ENCODE measurements at regions not wholly inside any gene's neighbourhood (a gene's known extent, or its start where the extent isn't known, plus 50 kb on each side); places are given as distances from the start of the nearest gene placed in this dataset.

DNA sequence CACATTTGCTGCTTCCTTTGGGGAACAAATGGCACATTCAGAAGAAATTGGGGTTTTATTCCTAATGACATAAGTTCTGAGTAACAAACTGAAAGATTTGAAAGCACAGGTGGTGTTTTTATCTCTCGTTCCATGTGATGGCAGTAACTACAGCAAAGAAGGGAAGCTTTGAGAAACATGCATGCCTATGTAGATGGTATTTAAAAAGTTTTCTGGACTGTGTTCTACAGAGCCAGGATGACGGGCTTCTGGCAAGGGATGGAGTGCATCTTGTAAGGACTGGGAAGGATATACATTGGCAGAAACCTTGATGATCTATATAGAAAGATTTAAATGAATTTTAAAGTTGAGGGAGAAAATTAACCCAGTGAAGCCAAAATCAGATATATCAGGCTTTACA, 362.2 kb upstream of the ROPN1 start:
- Histone ChIP-seq H4K91ac (replicated peaks; ENCODE audit: insufficient read length, low read length) (no peak overlapping the region), H3K36me3 (ENCODE audit: control insufficient read depth in 2 of 4, insufficient read depth in 4 of 4, low read length in 3 of 4) (no peaks in the 10 kb centered on the region), H3K27me3 (replicated peaks in 1 of 4; ENCODE audit: control insufficient read depth in 3 of 4, extremely low read depth in 1 of 4, insufficient read depth in 3 of 4, low read length in 3 of 4) (no peaks in the 10 kb centered on the region), H3K56ac (replicated peaks; ENCODE audit: insufficient read length, low read depth, low read length) (no peak overlapping the region), H2BK5ac (ENCODE audit: low read depth, low read length) (no peak overlapping the region), H3K4ac (replicated peaks; ENCODE audit: insufficient read length, low read depth, low read length) (no peak overlapping the region), H3K23ac (ENCODE audit: insufficient read length) (no peak overlapping the region), H3K9ac (replicated peaks in 1 of 4; ENCODE audit: extremely low read depth in 1 of 4, low read depth in 3 of 4, low read length in 3 of 4) (no peak overlapping the region), H4K20me1 (replicated peaks in 1 of 2; ENCODE audit: control insufficient read depth in 1 of 2, insufficient read depth in 2 of 2, low read length in 2 of 2) (no peaks in the 10 kb centered on the region), H2AK5ac (ENCODE audit: low read depth, low read length) (no peak overlapping the region), H3K9me3 (ENCODE audit: insufficient read depth in 2 of 2, low read depth in 1 of 2, low read length in 1 of 2) (no peaks in the 10 kb centered on the region), H3K79me2 (ENCODE audit: control insufficient read depth in 1 of 2, insufficient read depth in 2 of 2, low read length in 2 of 2) (no peaks in the 10 kb centered on the region), H4K5ac (ENCODE audit: insufficient read length, low read depth, low read length) (no peak overlapping the region), H2BK20ac (ENCODE audit: low read length) (no peak overlapping the region), H3K4me2 (ENCODE audit: insufficient read depth in 1 of 2, low read depth in 2 of 2, low read length in 2 of 2) (no peak overlapping the region), H4K8ac (ENCODE audit: extremely low read depth, insufficient read depth, low read length) (no peak overlapping the region), H2BK15ac (ENCODE audit: low read length) (no peak overlapping the region), H3K4me3 (ENCODE audit: extremely low read depth in 1 of 4, insufficient read depth in 2 of 4, low read depth in 3 of 4, low read length in 4 of 4) (no peak overlapping the region), H2BK120ac (replicated peaks; ENCODE audit: low read depth, low read length) (no peak overlapping the region), H2BK12ac (ENCODE audit: low read depth, low read length) (no peak overlapping the region), H3K27ac (ENCODE audit: low read depth, low read length) (no peak overlapping the region), H3K23me2 (ENCODE audit: low read depth, low read length) (no peaks in the 10 kb centered on the region), H3K18ac (ENCODE audit: extremely low read depth, low read length) (no peak overlapping the region), H3K79me1 (ENCODE audit: low read depth, low read length) (no peaks in the 10 kb centered on the region), H3K4me1 (replicated peaks in 1 of 4; ENCODE audit: control insufficient read depth in 3 of 4, insufficient read depth in 4 of 4, low read length in 3 of 4) (no peaks in the 10 kb centered on the region), H3K14ac (ENCODE audit: insufficient read length) (no peak overlapping the region), H2AFZ (ENCODE audit: low read length) (no peak overlapping the region)
- 88% methylated on average over 2 of the region's 2 CpGs; no CpG with 5 or more reads in 1 of the 2 experiments for WGBS, 2 experiments (ENCODE audit: extremely low coverage in 1 of 2, insufficient coverage in 1 of 2, insufficient read length in 1 of 2, insufficient replicate concordance in 2 of 2, low coverage in 1 of 2, low lambda C conversion rate in 2 of 2, missing lambda C conversion rate in 1 of 2)
- POLR2A ChIA-PET (ENCODE audit: partially characterized antibody), result no interaction called here
- CTCF ChIA-PET (ENCODE audit: partially characterized antibody), result interaction anchor here (1.0 to 9.3 kb wide), 5 partner anchors 27 to 206 kb away, joined by 3 to 220 read pairs (median 4); no protein-coding TSS in a partner anchor
- no peak for FAIRE-seq
- DNase-seq (ENCODE audit: low read depth in 1 of 2, low spot score in 2 of 2), result no peak
- TF ChIP-seq, protein P1, sequence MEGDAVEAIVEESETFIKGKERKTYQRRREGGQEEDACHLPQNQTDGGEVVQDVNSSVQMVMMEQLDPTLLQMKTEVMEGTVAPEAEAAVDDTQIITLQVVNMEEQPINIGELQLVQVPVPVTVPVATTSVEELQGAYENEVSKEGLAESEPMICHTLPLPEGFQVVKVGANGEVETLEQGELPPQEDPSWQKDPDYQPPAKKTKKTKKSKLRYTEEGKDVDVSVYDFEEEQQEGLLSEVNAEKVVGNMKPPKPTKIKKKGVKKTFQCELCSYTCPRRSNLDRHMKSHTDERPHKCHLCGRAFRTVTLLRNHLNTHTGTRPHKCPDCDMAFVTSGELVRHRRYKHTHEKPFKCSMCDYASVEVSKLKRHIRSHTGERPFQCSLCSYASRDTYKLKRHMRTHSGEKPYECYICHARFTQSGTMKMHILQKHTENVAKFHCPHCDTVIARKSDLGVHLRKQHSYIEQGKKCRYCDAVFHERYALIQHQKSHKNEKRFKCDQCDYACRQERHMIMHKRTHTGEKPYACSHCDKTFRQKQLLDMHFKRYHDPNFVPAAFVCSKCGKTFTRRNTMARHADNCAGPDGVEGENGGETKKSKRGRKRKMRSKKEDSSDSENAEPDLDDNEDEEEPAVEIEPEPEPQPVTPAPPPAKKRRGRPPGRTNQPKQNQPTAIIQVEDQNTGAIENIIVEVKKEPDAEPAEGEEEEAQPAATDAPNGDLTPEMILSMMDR (IDR thresholded peaks at IDR 0.05; ENCODE audit: control extremely low read depth in 1 of 3, insufficient read depth in 1 of 3, low read depth in 1 of 3, low read length in 3 of 3), result no peak
- no peak for TF ChIP-seq BCL11A (IDR thresholded peaks at IDR 0.05; ENCODE audit: low read depth in 2 of 2, low read length in 2 of 2)
- no peak for TF ChIP-seq SUZ12 (IDR thresholded peaks at IDR 0.05; ENCODE audit: low read length)
- no peak for TF ChIP-seq TBP (IDR thresholded peaks at IDR 0.05; ENCODE audit: low read depth, low read length)
- TF ChIP-seq RBBP5 (IDR thresholded peaks at IDR 0.05; ENCODE audit: borderline replicate concordance, low read depth, low read length), result no peak
- no peak for TF ChIP-seq CEBPB (IDR thresholded peaks at IDR 0.05; ENCODE audit: low read depth, low read length)
- no peak for TF ChIP-seq EP300 (IDR thresholded peaks at IDR 0.05; ENCODE audit: borderline replicate concordance in 1 of 2, low read depth in 2 of 2, low read length in 2 of 2)
- TF ChIP-seq SIN3A (conservative IDR thresholded peaks at IDR 0.05 in 1 of 2, IDR thresholded peaks at IDR 0.05 in 1 of 2; ENCODE audit: low read depth in 1 of 2, low read length in 2 of 2), result no peak
- TF ChIP-seq, protein P2, sequence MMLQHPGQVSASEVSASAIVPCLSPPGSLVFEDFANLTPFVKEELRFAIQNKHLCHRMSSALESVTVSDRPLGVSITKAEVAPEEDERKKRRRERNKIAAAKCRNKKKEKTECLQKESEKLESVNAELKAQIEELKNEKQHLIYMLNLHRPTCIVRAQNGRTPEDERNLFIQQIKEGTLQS (IDR thresholded peaks at IDR 0.05; ENCODE audit: insufficient read depth, low read depth, low read length), result no peak
- TF ChIP-seq SP2 (IDR thresholded peaks at IDR 0.05; ENCODE audit: low read length), result no peak
